BLaER1 (cell line): ENCODE measurements at regions not wholly inside any gene's neighbourhood (a gene's known extent, or its start where the extent isn't known, plus 50 kb on each side); places are given as distances from the start of the nearest gene placed in this dataset.
A peak's percentile ranks its signal among the peaks of the same experiment; 100 is the strongest.
"Not testable (repeated sequence)": the region's sequence is repeated elsewhere in the genome, so short reads cannot be mapped to it uniquely, and the experiment has no call there.

ENCODE experiments used
- H3K27ac ChIP-seq: shearing (Covaris generic); formaldehyde crosslinking; 2 replicates; pipeline ENCODE4 v1.8.1; 2022
- H3K27me3 ChIP-seq: shearing (Covaris generic); formaldehyde crosslinking; 2 replicates; pipeline ENCODE4 v1.8.1; 2022
- H3K36me3 ChIP-seq: shearing (Covaris generic); formaldehyde crosslinking; 2 replicates; pipeline ENCODE4 v1.8.1; 2022
- H3K4me1 ChIP-seq: shearing (Covaris generic); formaldehyde crosslinking; 2 replicates; pipeline ENCODE4 v1.8.1; 2022
- H3K4me2 ChIP-seq: shearing (Covaris generic); formaldehyde crosslinking; 2 replicates; pipeline ENCODE4 v1.8.1; 2022
- H3K4me3 ChIP-seq: shearing (Covaris generic); formaldehyde crosslinking; 2 replicates; pipeline ENCODE4 v1.8.1; 2022
- H3K9ac ChIP-seq: shearing (Covaris generic); formaldehyde crosslinking; 2 replicates; pipeline ENCODE4 v1.8.1; 2022
- H3K9me3 ChIP-seq: shearing (Covaris generic); formaldehyde crosslinking; 2 replicates; pipeline ENCODE4 v1.8.1; 2022
- H4K20me1 ChIP-seq: shearing (Covaris generic); formaldehyde crosslinking; 2 replicates; pipeline ENCODE4 v1.8.1; 2022
- Cebpa-rat ChIP-seq: shearing (Covaris generic); IDR thresholded peaks from 2 replicates; pipeline ENCODE4 v1.8.1; 2022

DNA sequence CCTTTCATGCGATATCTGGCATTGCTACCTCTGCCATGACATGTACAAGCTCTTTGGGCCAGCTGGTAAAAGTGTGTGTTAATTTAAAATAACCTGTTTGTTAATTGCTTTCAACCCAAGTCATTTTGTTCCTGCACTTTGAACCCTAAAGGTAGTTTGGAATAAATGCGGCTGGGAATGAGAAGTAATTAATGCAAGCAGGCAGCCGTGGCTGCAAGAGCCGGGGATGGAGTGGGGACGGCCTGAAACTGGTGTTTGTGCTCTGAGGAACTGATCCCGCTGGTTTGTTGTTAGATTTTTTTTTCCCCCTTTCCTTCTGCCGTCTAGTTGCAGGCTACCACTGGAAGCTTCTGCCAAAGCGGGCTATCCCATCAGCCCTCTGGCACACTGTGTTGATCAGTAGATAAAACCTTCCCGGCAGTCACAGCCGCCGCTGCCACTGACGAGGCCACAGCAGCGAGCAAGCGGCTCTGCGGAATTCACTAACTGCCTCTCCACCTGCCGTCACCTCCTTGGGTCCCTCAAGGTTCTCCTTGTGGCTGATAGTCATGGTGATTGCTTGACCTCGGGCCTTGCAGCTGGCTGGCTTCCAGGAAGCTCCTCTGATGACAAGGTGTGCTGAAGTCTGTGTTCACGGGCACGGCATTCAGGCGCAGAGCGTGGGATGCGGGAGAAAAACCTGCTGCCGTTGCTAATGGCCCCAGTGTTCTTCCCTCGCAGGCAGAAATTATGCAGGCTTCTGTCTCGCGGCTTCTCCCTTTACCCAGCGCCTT lies 315.9 kb downstream of the TFAP2A start:
- no peaks in the 10 kb centered on the region for H4K20me1 ChIP-seq
- no peaks in the 10 kb centered on the region for H3K27me3 ChIP-seq
- TF ChIP-seq Cebpa-rat = no peak
- H3K27ac ChIP-seq = no peak overlapping the region
- H3K4me2 ChIP-seq = no peak overlapping the region
- H3K4me3 ChIP-seq = no peak overlapping the region
- H3K36me3 ChIP-seq = no peaks in the 10 kb centered on the region
- H3K9ac ChIP-seq = no peak overlapping the region
- peaks cover 15% of the 10 kb centered on the region for H3K9me3 ChIP-seq
- no peaks in the 10 kb centered on the region for H3K4me1 ChIP-seq

GRCh38 chr6:10093282-10093681 lies 321.6 kb downstream of the TFAP2A start:
- Histone ChIP-seq H3K27me3 (no peaks in the 10 kb centered on the region), H3K4me1 (no peaks in the 10 kb centered on the region), H3K27ac (no peak overlapping the region), H3K36me3 (no peaks in the 10 kb centered on the region), H3K4me2 (no peak overlapping the region), H4K20me1 (no peaks in the 10 kb centered on the region), H3K4me3 (no peak overlapping the region), H3K9me3 (peaks cover 34% of the 10 kb centered on the region), H3K9ac (no peak overlapping the region)
- TF ChIP-seq Cebpa-rat = no peak

- Histone ChIP-seq H3K36me3 (no peaks in the 10 kb centered on the region), H3K4me3 (no peak overlapping the region), H4K20me1 (no peaks in the 10 kb centered on the region), H3K27ac (no peak overlapping the region), H3K4me1 (no peaks in the 10 kb centered on the region), H3K27me3 (no peaks in the 10 kb centered on the region), H3K9me3 (no peaks in the 10 kb centered on the region), H3K9ac (no peak overlapping the region), H3K4me2 (no peak overlapping the region)
- no peak for TF ChIP-seq Cebpa-rat
These were observed 330.5 kb downstream of the TFAP2A start for GRCh38 chr6:10084111-10084986.

DNA sequence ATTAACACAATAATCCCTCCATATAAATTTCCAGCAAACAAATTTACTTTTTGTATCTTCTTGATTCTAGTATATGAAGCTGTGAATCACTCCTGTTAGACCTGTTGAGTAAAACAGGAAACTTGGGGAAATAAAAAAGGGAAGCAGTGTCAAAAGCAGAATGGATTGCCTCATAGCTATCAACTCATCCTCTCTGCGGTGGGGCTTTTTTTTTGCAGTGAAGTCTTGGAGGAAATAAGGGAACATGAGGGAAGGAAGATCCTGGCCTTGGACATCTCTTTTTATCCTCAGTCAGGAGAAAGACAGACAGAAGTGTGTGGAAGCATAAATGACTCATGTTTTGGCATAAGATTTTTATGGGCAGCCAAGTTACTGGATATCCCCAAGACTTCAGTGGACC lies 332.5 kb downstream of the TFAP2A start:
- H3K9me3 ChIP-seq = no peaks in the 10 kb centered on the region

GRCh38 chr6:10081957-10082356 lies 332.9 kb downstream of the TFAP2A start:
- Histone ChIP-seq H3K4me2 (no peak overlapping the region), H3K27ac (no peak overlapping the region), H3K9ac (no peak overlapping the region), H3K36me3 (no peaks in the 10 kb centered on the region), H3K4me1 (no peaks in the 10 kb centered on the region), H3K27me3 (no peaks in the 10 kb centered on the region), H3K4me3 (no peak overlapping the region), H4K20me1 (no peaks in the 10 kb centered on the region), H3K9me3 (no peaks in the 10 kb centered on the region)
- no peak for TF ChIP-seq Cebpa-rat

More for the DNA sequence above, 332.5 kb downstream of the TFAP2A start:
- H3K4me1 ChIP-seq = no peaks in the 10 kb centered on the region
- TF ChIP-seq Cebpa-rat = no peak
- no peak overlapping the region for H3K27ac ChIP-seq
- H3K4me3 ChIP-seq = no peak overlapping the region
- no peaks in the 10 kb centered on the region for H4K20me1 ChIP-seq
- no peak overlapping the region for H3K4me2 ChIP-seq
- no peaks in the 10 kb centered on the region for H3K27me3 ChIP-seq
- no peak overlapping the region for H3K9ac ChIP-seq
- H3K36me3 ChIP-seq = no peaks in the 10 kb centered on the region

- H3K27me3 ChIP-seq = no peaks in the 10 kb centered on the region
- TF ChIP-seq Cebpa-rat = no peak
- H3K9ac ChIP-seq = no peak overlapping the region
- H3K4me1 ChIP-seq = no peaks in the 10 kb centered on the region
- no peak overlapping the region for H3K4me3 ChIP-seq
- no peak overlapping the region for H3K4me2 ChIP-seq
- no peak overlapping the region for H3K27ac ChIP-seq
- no peaks in the 10 kb centered on the region for H3K36me3 ChIP-seq
- no peaks in the 10 kb centered on the region for H4K20me1 ChIP-seq
- no peaks in the 10 kb centered on the region for H3K9me3 ChIP-seq
These were observed 333.8 kb downstream of the TFAP2A start for GRCh38 chr6:10081075-10081474.

DNA sequence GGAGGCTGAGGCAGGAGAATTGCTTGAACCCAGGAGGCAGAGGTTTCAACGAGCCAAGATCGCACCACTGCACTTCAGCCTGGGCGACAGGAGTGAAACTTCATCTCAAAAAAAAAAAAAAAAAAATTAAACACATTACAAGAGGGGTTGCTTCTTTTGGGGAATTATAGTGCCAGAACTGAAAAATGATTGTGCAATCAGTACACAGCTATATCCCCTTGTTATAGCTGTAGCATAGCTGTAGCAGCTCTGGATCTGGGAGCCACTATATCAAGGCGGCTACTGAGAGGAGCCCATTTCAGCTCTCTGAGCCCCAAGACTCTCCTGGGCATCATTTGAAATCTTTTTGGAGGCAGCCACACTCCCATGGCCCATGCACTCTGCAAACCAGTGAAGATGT lies 334.3 kb downstream of the TFAP2A start:
- Histone ChIP-seq H4K20me1 (no peaks in the 10 kb centered on the region), H3K9me3 (no peaks in the 10 kb centered on the region), H3K27me3 (no peaks in the 10 kb centered on the region), H3K4me2 (no peak overlapping the region), H3K4me1 (no peaks in the 10 kb centered on the region), H3K9ac (no peak overlapping the region), H3K36me3 (no peaks in the 10 kb centered on the region), H3K4me3 (no peak overlapping the region), H3K27ac (no peak overlapping the region)
- TF ChIP-seq Cebpa-rat = peak; percentile 49; the same call in 1 of the 2 replicates

- H3K27ac ChIP-seq = no peak overlapping the region
- H3K27me3 ChIP-seq = no peaks in the 10 kb centered on the region
- no peak overlapping the region for H3K4me2 ChIP-seq
- no peaks in the 10 kb centered on the region for H4K20me1 ChIP-seq
- H3K4me3 ChIP-seq = no peak overlapping the region
- TF ChIP-seq Cebpa-rat = no peak
- peaks cover 7% of the 10 kb centered on the region for H3K9me3 ChIP-seq
- H3K4me1 ChIP-seq = no peaks in the 10 kb centered on the region
- no peaks in the 10 kb centered on the region for H3K36me3 ChIP-seq
- H3K9ac ChIP-seq = no peak overlapping the region
These were observed 336.3 kb downstream of the TFAP2A start for GRCh38 chr6:10078581-10078980.

- H4K20me1 ChIP-seq, H3K9me3 ChIP-seq, H3K27ac ChIP-seq, H3K4me3 ChIP-seq, H3K36me3 ChIP-seq, H3K27me3 ChIP-seq, H3K9ac ChIP-seq, H3K4me1 ChIP-seq, H3K4me2 ChIP-seq: not testable (repeated sequence)
These were observed 340.1 kb downstream of the TFAP2A start for GRCh38 chr6:10074726-10075125.

GRCh38 chr6:10073341-10073740 lies 341.5 kb downstream of the TFAP2A start:
- no peaks in the 10 kb centered on the region for H3K27me3 ChIP-seq
- H3K4me2 ChIP-seq = no peak overlapping the region
- TF ChIP-seq Cebpa-rat = no peak
- H3K4me1 ChIP-seq = no peaks in the 10 kb centered on the region
- peaks cover 7% of the 10 kb centered on the region for H3K9me3 ChIP-seq
- no peak overlapping the region for H3K27ac ChIP-seq
- no peaks in the 10 kb centered on the region for H4K20me1 ChIP-seq
- no peaks in the 10 kb centered on the region for H3K36me3 ChIP-seq
- no peak overlapping the region for H3K4me3 ChIP-seq
- H3K9ac ChIP-seq = no peak overlapping the region
